GM12864 (cell line): ENCODE measurements at regions not wholly inside any gene's neighbourhood (a gene's known extent, or its start where the extent isn't known, plus 50 kb on each side); places are given as distances from the start of the nearest gene placed in this dataset.

Experiments used
- DNase-seq: peaks from one replicate; pipeline ENCODE4 v3.0.0-alpha.2; 2011; ENCODE audit warnings: low read depth
- H3K4me3 ChIP-seq: 2 replicates; pipeline ENCODE4 v1.5.1; 2011; ENCODE audit warnings: mild to moderate bottlenecking, low read depth, low read length, control low read depth
- TF ChIP-seq, protein P1 (sequence below): IDR thresholded peaks from 2 replicates; pipeline ENCODE4 v1.5.1; 2011; ENCODE audit warnings: low read depth, mild to moderate bottlenecking, moderate library complexity, low read length, control low read depth, inconsistent platforms; ENCODE audit errors: missing control alignments

DNA sequence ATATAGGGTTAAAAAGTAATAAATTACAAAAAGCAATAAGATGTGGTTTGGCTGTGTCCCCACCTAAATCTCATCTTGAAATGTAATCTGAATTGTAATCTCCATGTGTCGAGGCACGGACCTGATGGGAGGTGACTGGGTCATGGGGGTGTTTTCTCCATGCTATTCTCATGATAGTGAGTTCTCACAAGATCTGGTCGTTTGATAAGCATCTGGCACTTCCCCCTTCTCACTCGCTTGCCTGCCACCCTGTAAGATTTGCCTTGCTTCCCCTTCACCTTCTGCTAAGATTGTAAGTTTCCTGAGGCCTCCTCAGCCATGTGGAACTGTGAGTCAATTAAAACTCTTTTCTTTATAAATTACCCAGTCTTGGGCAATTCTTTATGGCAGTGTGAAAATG is 577.4 kb downstream of the TBC1D4 start:
- DNase-seq: no peak
- TF ChIP-seq, protein P1, sequence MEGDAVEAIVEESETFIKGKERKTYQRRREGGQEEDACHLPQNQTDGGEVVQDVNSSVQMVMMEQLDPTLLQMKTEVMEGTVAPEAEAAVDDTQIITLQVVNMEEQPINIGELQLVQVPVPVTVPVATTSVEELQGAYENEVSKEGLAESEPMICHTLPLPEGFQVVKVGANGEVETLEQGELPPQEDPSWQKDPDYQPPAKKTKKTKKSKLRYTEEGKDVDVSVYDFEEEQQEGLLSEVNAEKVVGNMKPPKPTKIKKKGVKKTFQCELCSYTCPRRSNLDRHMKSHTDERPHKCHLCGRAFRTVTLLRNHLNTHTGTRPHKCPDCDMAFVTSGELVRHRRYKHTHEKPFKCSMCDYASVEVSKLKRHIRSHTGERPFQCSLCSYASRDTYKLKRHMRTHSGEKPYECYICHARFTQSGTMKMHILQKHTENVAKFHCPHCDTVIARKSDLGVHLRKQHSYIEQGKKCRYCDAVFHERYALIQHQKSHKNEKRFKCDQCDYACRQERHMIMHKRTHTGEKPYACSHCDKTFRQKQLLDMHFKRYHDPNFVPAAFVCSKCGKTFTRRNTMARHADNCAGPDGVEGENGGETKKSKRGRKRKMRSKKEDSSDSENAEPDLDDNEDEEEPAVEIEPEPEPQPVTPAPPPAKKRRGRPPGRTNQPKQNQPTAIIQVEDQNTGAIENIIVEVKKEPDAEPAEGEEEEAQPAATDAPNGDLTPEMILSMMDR: no peak

DNA sequence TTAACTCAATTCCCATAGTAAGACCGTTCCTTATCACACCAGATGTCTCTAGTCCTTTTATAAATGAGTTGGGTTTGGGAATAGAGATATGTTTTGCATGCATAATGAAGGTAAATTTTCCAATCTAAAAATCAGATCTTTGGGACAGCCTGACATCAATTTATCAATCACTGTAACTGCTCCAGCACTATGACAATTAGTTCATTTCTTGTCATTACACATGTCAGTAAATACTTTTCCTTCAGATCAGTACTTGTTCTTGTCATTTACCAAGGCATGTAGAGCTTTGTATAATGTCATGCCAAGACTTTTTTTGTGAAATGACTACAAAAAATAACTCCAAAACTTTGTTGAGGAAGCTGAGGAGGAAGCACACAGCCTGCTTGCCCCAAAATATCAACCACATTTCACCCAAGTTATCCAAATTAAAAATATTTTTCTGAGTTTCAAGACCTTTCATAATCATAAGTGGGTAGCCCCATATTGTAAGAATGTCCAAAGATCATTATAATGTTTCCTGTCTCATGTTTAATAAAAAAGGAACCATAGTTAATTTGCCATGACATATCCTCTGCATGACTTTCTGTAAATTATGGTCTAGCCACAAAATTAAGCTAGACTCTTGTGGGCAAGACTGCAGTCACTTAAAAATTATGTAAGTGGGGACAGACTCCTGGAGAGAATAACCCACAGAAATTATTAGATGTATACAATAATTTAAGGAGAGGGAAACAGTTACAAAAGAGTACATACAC is 586.8 kb downstream of the TBC1D4 start:
- DNase-seq: no peak
- no peak overlapping the region for H3K4me3 ChIP-seq
- TF ChIP-seq, protein P1: no peak

More for the DNA sequence above, 577.4 kb downstream of the TBC1D4 start:
- H3K4me3 ChIP-seq: no peak overlapping the region

DNA sequence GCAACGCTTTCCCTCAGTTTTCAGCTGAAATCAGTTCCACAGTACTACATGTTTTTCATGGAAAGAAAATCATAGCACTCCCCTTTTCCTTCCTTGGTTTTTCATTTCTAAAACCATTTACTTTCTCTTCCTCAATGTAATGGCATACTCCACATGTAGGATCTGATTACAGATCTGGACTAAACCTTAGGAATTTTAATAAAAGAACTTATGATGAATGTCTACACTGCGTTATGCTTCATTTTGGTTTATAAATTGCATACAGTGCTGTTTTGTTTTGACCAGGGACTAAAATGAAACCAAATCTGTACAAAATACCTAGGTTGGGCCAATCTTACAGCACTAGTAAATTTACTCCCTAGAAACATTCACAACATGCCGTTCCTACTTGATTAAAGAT is 589.9 kb downstream of the TBC1D4 start:
- TF ChIP-seq, protein P1: no peak
- DNase-seq: no peak
- no peak overlapping the region for H3K4me3 ChIP-seq

DNA sequence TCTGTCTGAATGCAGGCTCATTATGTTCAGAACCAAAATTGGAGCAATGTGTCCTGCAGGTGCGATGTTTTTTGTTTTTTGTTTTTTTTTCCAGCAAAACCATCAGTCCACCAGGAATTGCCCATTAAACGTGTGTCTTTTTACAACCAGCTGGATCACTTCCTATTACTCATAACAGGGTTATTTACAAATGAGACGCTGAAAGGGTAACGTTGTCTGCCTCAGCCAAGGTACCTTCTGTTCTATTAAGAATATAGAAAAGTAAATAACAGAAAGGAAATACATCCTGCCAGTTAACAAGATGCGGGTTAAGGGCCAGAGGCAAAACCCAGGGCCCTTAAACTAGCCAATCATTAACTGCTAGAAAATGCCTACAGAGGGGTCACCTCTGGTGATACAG is 590.4 kb downstream of the TBC1D4 start:
- TF ChIP-seq, protein P1: no peak
- no peak overlapping the region for H3K4me3 ChIP-seq
- no peak for DNase-seq

DNA sequence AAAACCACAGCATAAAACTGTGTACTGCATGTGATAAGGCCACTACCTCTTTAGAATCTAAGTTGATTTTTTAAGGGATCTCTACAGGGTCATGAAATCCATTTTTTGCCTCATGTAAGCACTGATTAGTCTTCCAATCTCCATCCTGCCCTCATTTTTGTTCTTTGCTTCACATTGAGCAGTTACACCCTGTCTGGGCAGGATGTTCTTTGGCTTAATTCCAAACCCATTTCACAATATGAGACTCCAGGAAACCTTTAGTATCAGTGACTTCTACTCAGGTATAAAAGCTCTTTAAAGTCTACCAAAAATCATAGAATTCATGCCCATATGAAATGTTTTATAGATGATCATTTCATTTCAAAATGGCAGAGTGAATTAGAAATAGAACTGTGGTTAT is 592.6 kb downstream of the TBC1D4 start:
- no peak for DNase-seq
- no peak overlapping the region for H3K4me3 ChIP-seq
- TF ChIP-seq, protein P1: no peak

DNA sequence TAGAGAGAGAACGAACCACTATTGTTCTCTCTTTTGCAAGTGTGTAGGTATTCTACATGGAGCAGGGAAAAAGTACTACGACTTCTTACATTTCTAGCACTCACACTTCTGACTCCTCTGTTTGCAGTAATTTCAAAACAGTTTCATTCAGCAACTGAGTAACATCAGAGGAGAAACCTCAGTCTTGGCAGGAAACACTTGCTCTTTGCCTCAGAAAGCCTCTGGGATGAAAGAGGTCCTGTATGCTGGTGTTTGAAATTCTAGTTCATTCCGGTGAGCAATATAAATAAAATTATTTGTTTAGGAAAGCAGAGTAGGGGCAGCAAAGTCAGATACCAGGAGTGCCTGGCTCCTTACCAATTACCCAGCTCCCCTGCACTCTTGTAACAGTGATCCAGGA is 595.5 kb downstream of the TBC1D4 start:
- no peak overlapping the region for H3K4me3 ChIP-seq
- no peak for DNase-seq
- TF ChIP-seq, protein P1: no peak

DNA sequence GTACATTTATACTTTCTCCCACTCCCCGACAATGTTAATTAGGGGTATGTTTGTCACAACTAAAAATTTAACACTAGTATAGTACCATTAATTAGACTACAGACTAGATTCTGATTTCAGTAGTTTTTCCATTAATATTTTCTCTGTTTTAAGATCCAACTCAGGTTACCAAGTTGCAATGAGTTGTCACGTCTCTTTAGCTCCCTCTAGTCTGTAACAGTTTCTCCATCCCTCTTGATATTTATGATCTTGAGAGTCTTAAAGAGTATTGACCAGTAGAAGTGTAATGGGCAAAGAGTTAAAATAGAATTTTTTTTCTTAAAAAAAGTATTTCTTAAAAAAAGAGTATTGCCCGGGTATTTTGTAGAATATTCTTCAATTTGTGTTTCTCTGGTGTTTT is 598.1 kb downstream of the TBC1D4 start:
- no peak for DNase-seq
- H3K4me3 ChIP-seq: no peak overlapping the region
- TF ChIP-seq, protein P1: no peak
